GM19023 (cell line): ENCODE measurements at regions not wholly inside any gene's neighbourhood (a gene's known extent, or its start where the extent isn't known, plus 50 kb on each side); places are given as distances from the start of the nearest gene placed in this dataset.

Source experiments
- ATAC-seq: cut with Tn5 transposase; IDR thresholded peaks from one replicate; pipeline ENCODE4 v1.9.1; 2021; ENCODE audit warnings: mild to moderate bottlenecking, moderate library complexity; ENCODE audit not compliant: unreplicated experiment

- no peak for ATAC-seq
These were observed 368.6 kb upstream of the TFPI start for GRCh38 chr2:187922846-187923245.

- ATAC-seq, result no peak
These were observed 367.4 kb upstream of the GULP1 start for GRCh38 chr2:187924293-187924692.

GRCh38 chr2:187934236-187934635 is 357.4 kb upstream of the GULP1 start:
- no peak for ATAC-seq

- no peak for ATAC-seq
These were observed 357.0 kb upstream of the GULP1 start for GRCh38 chr2:187934692-187935091.

GRCh38 chr2:187935126-187935525 is 356.5 kb upstream of the GULP1 start:
- ATAC-seq, result no peak

- ATAC-seq, result no peak
These were observed 355.4 kb upstream of the GULP1 start for GRCh38 chr2:187936228-187936627.

GRCh38 chr2:187939180-187939579 is 352.5 kb upstream of the GULP1 start:
- no peak for ATAC-seq

- no peak for ATAC-seq
These were observed 348.8 kb upstream of the GULP1 start for GRCh38 chr2:187942876-187943275.

GRCh38 chr2:187943772-187944369 is 347.8 kb upstream of the GULP1 start:
- ATAC-seq, result no peak

- ATAC-seq, result no peak
These were observed 341.8 kb upstream of the GULP1 start for GRCh38 chr2:187949859-187950258.

GRCh38 chr2:187951470-187952218 is 340.0 kb upstream of the GULP1 start:
- ATAC-seq, result no peak

- no peak for ATAC-seq
These were observed 334.7 kb upstream of the GULP1 start for GRCh38 chr2:187956906-187957534.

- no peak for ATAC-seq
These were observed 331.9 kb upstream of the GULP1 start for GRCh38 chr2:187959821-187960220.

- no peak for ATAC-seq
These were observed 329.1 kb upstream of the GULP1 start for GRCh38 chr2:187962538-187962937.

- no peak for ATAC-seq
These were observed 326.9 kb upstream of the GULP1 start for GRCh38 chr2:187964746-187965145.

- ATAC-seq, result no peak
These were observed 324.8 kb upstream of the GULP1 start for GRCh38 chr2:187966924-187967323.

GRCh38 chr2:187971893-187972292 is 319.8 kb upstream of the GULP1 start:
- ATAC-seq, result no peak

- no peak for ATAC-seq
These were observed 315.3 kb upstream of the GULP1 start for GRCh38 chr2:187976259-187976985.

GRCh38 chr2:187976986-187977333 is 314.7 kb upstream of the GULP1 start:
- ATAC-seq, result no peak

- ATAC-seq, result no peak
These were observed 313.3 kb upstream of the GULP1 start for GRCh38 chr2:187978356-187978755.

GRCh38 chr2:187982668-187983067 is 309.0 kb upstream of the GULP1 start:
- ATAC-seq, result peak; percentile 84

GRCh38 chr2:187985195-187985594 is 306.5 kb upstream of the GULP1 start:
- no peak for ATAC-seq
